Astrocyte of the spinal cord (primary cell): ENCODE measurements at regions not wholly inside any gene's neighbourhood (a gene's known extent, or its start where the extent isn't known, plus 50 kb on each side); places are given as distances from the start of the nearest gene placed in this dataset.
A peak's percentile ranks its signal among the peaks of the same experiment; 100 is the strongest.
"Not testable (repeated sequence)": the region's sequence is repeated elsewhere in the genome, so short reads cannot be mapped to it uniquely, and the experiment has no call there.

Experiments
- DNase-seq: peaks from one replicate; pipeline ENCODE4 v3.0.0; 2011; ENCODE audit warnings: low read depth, low spot score
- H3K4me3 ChIP-seq: 2 replicates; pipeline ENCODE4 v1.5.1; 2011; ENCODE audit warnings: low read depth, mild to moderate bottlenecking, low read length, moderate library complexity
- in situ Hi-C: cut with HindIII; loops from 2 replicates; pipeline ENCODE4 v1.10.0; 2017; ENCODE audit warnings: low sequenced_read_pairs
- TF ChIP-seq, protein P1 (sequence below): IDR thresholded peaks from 2 replicates; pipeline ENCODE4 v1.5.1; 2012; ENCODE audit warnings: low read depth, mild to moderate bottlenecking, low read length, inconsistent platforms

DNA sequence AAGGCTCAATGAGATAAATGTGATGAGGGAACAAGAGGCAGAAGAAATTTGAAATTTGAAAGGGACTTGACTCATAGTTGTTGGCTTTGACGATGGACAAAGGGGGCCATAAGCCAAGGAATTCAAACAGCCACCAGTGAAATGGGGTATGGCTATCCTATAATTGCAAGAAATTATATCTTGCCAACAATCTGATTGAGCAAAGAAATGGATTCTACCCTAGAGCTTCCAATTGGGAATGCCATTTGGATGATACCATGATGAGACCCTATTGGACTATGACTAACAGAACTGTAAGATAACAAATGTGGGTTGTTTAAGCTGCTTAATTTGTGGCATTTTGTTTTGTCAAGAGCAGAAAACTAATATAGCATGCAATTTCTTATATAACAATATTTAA, 270.1 kb upstream of the ARSJ start:
- no peak overlapping the region for H3K4me3 ChIP-seq
- TF ChIP-seq, protein P1, sequence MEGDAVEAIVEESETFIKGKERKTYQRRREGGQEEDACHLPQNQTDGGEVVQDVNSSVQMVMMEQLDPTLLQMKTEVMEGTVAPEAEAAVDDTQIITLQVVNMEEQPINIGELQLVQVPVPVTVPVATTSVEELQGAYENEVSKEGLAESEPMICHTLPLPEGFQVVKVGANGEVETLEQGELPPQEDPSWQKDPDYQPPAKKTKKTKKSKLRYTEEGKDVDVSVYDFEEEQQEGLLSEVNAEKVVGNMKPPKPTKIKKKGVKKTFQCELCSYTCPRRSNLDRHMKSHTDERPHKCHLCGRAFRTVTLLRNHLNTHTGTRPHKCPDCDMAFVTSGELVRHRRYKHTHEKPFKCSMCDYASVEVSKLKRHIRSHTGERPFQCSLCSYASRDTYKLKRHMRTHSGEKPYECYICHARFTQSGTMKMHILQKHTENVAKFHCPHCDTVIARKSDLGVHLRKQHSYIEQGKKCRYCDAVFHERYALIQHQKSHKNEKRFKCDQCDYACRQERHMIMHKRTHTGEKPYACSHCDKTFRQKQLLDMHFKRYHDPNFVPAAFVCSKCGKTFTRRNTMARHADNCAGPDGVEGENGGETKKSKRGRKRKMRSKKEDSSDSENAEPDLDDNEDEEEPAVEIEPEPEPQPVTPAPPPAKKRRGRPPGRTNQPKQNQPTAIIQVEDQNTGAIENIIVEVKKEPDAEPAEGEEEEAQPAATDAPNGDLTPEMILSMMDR, result no peak
- in situ Hi-C loops, result no loop called here
- DNase-seq, result no peak

DNA sequence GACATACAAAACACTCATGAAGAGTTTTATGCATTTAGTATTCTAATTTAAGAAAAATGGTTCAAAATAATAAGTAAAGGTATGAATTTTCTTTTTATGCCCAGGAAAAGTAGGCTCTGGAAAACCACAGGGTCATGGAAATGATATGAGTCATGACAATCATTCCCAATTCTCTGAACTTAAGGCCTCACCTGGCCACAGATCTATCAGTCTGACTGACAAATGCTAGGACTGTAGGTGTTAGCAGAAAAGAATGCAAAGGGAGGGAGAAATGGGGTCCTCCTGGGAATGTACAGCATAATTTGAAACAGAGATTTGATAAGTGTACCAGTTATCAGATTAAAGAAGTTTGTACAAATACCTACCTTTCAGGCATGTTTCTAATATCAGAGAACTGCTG, 270.5 kb upstream of the ARSJ start:
- no peak for DNase-seq
- H3K4me3 ChIP-seq, result no peak overlapping the region
- in situ Hi-C loops, result no loop called here
- TF ChIP-seq, protein P1, result no peak

DNA sequence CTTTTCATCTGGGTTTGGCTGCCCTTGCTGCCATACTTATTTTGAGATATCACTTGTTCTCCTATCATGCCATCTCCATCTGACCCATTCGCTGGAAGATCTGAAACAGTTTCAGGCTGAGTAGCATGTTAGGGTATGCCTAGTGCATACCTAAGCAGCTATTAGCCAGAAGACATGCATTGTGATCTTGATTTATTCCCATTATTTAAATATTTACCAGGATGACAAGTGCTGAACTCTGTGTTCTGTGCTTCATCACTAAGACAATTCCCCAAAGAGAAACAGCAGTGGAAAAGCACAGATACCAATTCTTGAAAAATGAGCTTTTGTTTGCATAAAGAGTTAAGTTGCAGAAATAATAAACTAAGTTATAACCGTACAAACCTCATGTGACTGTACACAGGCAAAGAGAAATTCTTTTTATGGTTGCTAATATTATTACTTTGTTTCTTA, 271.0 kb upstream of the ARSJ start:
- peak; percentile 77 for DNase-seq
- H3K4me3 ChIP-seq, result no peak overlapping the region
- in situ Hi-C loops, result no loop called here
- TF ChIP-seq, protein P1, result no peak

DNA sequence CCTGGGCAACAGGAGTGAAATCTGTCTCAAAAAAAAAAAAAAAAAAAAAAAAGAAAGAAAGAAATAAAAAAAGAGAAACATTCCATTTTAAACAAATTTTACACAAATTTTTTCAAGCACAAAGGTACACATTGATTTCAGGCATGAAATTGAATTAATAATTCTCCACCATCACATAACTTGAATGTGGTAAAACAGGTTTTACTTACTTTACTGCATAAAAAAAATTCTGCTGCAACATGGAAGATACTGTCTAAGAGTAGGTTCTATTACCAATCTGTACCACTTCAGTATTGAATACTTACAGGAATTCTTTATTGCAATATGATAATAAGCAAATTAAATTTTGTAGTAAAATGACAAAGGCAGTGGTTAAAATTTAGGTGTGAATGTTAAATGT, 271.6 kb upstream of the ARSJ start:
- TF ChIP-seq, protein P1, result no peak
- no peak overlapping the region for H3K4me3 ChIP-seq
- in situ Hi-C loops, result no loop called here
- no peak for DNase-seq

DNA sequence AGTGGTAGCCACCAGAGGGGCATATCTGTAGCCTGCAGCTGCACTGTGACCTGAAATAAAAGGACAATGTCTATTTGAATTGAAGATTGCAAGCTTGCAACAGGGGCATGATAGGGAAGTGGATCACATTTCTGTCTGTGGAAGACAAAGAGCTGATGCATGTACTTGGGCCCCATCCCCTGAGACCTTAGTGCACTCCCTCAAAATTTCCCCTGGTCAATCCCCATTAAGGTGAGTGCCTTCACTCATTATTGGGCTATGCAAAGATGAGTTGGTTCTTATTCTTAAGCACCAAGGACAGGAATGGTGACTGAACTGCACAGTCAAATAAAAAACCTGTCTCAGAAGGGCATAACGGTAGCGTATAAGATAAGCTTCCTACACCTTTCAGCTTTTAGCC, 273.1 kb upstream of the ARSJ start:
- H3K4me3 ChIP-seq, result no peak overlapping the region
- in situ Hi-C loops, result no loop called here
- TF ChIP-seq, protein P1, result no peak
- no peak for DNase-seq

DNA sequence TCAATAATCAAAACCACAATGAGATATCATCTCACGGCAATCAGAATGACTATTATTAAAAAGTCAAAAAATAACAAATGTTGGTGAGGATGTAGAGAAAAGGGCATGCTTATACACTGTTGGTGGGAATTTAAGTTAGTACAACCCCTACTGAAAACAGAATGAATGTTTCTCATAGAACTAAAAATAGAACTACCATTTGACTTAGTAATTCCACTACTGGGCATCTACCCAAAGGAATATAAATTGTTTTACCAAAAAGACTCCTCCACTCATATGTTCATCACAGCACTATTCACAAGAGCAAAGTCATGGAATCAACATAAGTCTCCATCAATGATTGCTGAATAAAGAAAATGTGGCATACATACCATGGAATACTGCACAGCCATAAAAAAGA, 278.1 kb upstream of the ARSJ start:
- in situ Hi-C loops, result no loop called here
- no peak overlapping the region for H3K4me3 ChIP-seq
- DNase-seq, result peak; percentile 32
- TF ChIP-seq, protein P1, result no peak

DNA sequence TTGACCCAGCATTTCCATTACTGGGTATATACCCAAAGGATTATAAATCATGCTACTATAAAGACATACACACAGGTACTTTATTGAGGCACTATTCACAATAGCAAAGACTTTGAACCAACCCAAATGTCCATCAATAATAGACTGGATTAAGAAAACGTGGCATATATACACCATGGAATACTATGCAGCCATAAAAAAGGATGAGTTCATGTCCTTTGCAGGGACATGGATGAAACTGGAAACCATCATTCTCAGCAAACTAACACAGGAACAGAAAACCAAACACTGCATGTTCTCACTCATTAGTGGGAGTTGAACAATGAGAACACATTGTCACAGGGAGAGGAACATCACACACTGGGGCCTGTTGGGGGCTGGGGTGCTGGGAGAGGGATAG, 283.0 kb upstream of the ARSJ start:
- DNase-seq, H3K4me3 ChIP-seq, in situ Hi-C loops: not testable (repeated sequence)
